ENCODE measurements at regions not wholly inside any gene's neighbourhood (a gene's known extent, or its start where the extent isn't known, plus 50 kb on each side); places are given as distances from the start of the nearest gene placed in this dataset.
A peak's percentile ranks its signal among the peaks of the same experiment; 100 is the strongest.

GRCh38 chr2:95728878-95729596, 137.2 kb downstream of the TRIM43 start:
- peak; percentile 89 for DNase-seq
- TF ChIP-seq CTCF (conservative IDR thresholded peaks at IDR 0.05; ENCODE audit: low read depth, low read length) (peak; percentile 83), MXI1 (IDR thresholded peaks at IDR 0.05; ENCODE audit: borderline replicate concordance, low read depth, low read length) (no peak), SMC3 (IDR thresholded peaks at IDR 0.05; ENCODE audit: low read depth, low read length) (peak; percentile 95), CHD1 (IDR thresholded peaks at IDR 0.05; ENCODE audit: low read depth, low read length) (no peak), RCOR1 (IDR thresholded peaks at IDR 0.05; ENCODE audit: insufficient replicate concordance, low read length) (no peak), POLR2A (IDR thresholded peaks at IDR 0.05; ENCODE audit: low read depth, low read length) (peak; percentile 46; the same call in 1 of the 2 replicates), RAD21 (IDR thresholded peaks at IDR 0.05; ENCODE audit: low read length) (peak; percentile 95), FOS (IDR thresholded peaks at IDR 0.05; ENCODE audit: low read depth, low read length) (no peak), MAFK (IDR thresholded peaks at IDR 0.05; ENCODE audit: low read depth, low read length) (no peak), MAZ (IDR thresholded peaks at IDR 0.05; ENCODE audit: borderline replicate concordance, low read depth, low read length) (no peak), USF2 (IDR thresholded peaks at IDR 0.05; ENCODE audit: low read depth, low read length) (no peak), CEBPB (IDR thresholded peaks at IDR 0.05; ENCODE audit: low read depth, low read length) (peak; percentile 67), BHLHE40 (IDR thresholded peaks at IDR 0.05; ENCODE audit: low read depth, low read length) (no peak), RFX5 (IDR thresholded peaks at IDR 0.05; ENCODE audit: low read depth, low read length) (no peak)
- TF ChIP-seq, protein P1, sequence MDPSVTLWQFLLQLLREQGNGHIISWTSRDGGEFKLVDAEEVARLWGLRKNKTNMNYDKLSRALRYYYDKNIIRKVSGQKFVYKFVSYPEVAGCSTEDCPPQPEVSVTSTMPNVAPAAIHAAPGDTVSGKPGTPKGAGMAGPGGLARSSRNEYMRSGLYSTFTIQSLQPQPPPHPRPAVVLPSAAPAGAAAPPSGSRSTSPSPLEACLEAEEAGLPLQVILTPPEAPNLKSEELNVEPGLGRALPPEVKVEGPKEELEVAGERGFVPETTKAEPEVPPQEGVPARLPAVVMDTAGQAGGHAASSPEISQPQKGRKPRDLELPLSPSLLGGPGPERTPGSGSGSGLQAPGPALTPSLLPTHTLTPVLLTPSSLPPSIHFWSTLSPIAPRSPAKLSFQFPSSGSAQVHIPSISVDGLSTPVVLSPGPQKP (IDR thresholded peaks at IDR 0.05; ENCODE audit: borderline replicate concordance, low read depth, low read length): no peak

More at GRCh38 chr2:95728878-95729596, 137.2 kb downstream of the TRIM43 start:
- Histone ChIP-seq H3K27me3 (ENCODE audit: control insufficient read depth, insufficient read depth, low read length) (no peaks in the 10 kb centered on the region; the same call in 1 of the 2 replicates), H2BK15ac (ENCODE audit: low read depth, low read length) (no peak overlapping the region), H2BK5ac (ENCODE audit: low read depth, low read length, poor library complexity, severe bottlenecking) (no peak overlapping the region), H3K9ac (ENCODE audit: low read depth, low read length) (no peak overlapping the region), H3K4me1 (ENCODE audit: control insufficient read depth, insufficient read depth, low read length) (no peaks in the 10 kb centered on the region), H3K9me1 (ENCODE audit: insufficient read depth, low read length) (no peaks in the 10 kb centered on the region), H3K23ac (ENCODE audit: low read depth, low read length) (no peak overlapping the region), H3K36me3 (ENCODE audit: control insufficient read depth, insufficient read depth, low read length) (no peaks in the 10 kb centered on the region), H2AK9ac (replicated peaks; ENCODE audit: low read depth, low read length, poor library complexity) (peak overlapping the region; percentile 76), H3K4me2 (ENCODE audit: low read depth, low read length) (no peak overlapping the region), H3K4ac (ENCODE audit: low read depth, low read length) (no peak overlapping the region), H2BK120ac (ENCODE audit: low read depth, low read length) (no peak overlapping the region), H3K9me3 (ENCODE audit: control insufficient read depth, insufficient read depth, low read length) (no peaks in the 10 kb centered on the region), H2AK5ac (ENCODE audit: low read depth, low read length) (no peak overlapping the region), H3K79me1 (ENCODE audit: low read depth in 1 of 2, low read length in 2 of 2) (no peaks in the 10 kb centered on the region), H3K56ac (ENCODE audit: extremely low read depth, insufficient read depth, low read length) (no peak overlapping the region), H3K27ac (ENCODE audit: insufficient read depth, low read length) (no peak overlapping the region), H4K91ac (ENCODE audit: insufficient read depth, low read depth, low read length) (no peak overlapping the region), H2BK20ac (ENCODE audit: low read depth, low read length) (no peak overlapping the region), H4K8ac (ENCODE audit: low read depth in 2 of 2, low read length in 2 of 2) (peak overlapping the region in 1 of 2 experiments; percentile 63; a peak in 1 of 4 replicates), H4K5ac (ENCODE audit: low read depth, low read length) (no peak overlapping the region), H3K14ac (replicated peaks; ENCODE audit: low read depth, low read length) (no peak overlapping the region), H3K4me3 (ENCODE audit: insufficient read depth, low read depth, low read length) (no peak overlapping the region), H4K20me1 (ENCODE audit: insufficient read depth, low read length) (no peaks in the 10 kb centered on the region), H3K18ac (ENCODE audit: low read depth, low read length) (no peak overlapping the region), H2AFZ (replicated peaks; ENCODE audit: low read length, poor library complexity) (peak overlapping the region; percentile 68)
- ChIA-PET POLR2A (ENCODE audit: unreplicated experiment) (no interaction called here), CTCF (interaction anchor here (0.6 to 2.6 kb wide), 3 partner anchors 145 to 340 kb away, joined by 3 to 9 read pairs (median 3); no protein-coding TSS in a partner anchor)
- dilution Hi-C loops (cut with HindIII; ENCODE audit: low sequenced_read_pairs, unreplicated experiment) (no loop called here), intact Hi-C loops (cut with micrococcal nuclease) (loop anchor here (1.0 to 5.0 kb wide), 2 partner anchors 315 to 382 kb away; no protein-coding TSS in a partner anchor), in situ Hi-C loops (cut with MboI; ENCODE audit: low sequenced_read_pairs) (no loop called here)
- WGBS, 2 experiments (ENCODE audit: extremely low coverage in 2 of 2, insufficient read length in 1 of 2): 0% methylated on average over 1 of the region's 8 CpGs; no CpG with 5 or more reads in 1 of the 2 experiments
- ATAC-seq (ENCODE audit: low read depth): peak; percentile 98
- BruUV-seq (replicated peaks): no TSS peak
